ENCODE measurements at regions not wholly inside any gene's neighbourhood (a gene's known extent, or its start where the extent isn't known, plus 50 kb on each side); places are given as distances from the start of the nearest gene placed in this dataset.
A peak's percentile ranks its signal among the peaks of the same experiment; 100 is the strongest.

DNA sequence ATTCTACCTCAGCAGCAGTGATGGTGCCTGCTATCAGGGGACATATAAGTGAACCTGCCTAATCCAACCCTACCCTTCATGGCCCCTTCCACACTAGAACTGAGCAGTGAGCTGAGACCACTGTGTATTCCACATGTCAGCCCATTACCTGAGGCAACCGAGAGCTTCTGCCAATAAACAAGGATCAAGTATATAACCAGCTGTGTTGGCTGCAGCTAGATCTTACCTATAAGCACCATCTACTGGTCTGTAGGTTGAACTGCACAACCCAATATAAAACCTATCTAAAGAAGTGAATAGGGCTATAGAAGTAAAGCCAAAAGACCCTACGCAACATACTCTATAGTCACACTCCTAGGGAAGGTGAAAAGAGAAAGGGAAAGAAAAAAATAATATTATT is 376.9 kb downstream of the HHIPL2 start:
- H3K9me3 ChIP-seq: no peaks in the 10 kb centered on the region
- no peak overlapping the region for H3K27ac ChIP-seq
- ATAC-seq (peak in 3 of 4 donors; percentile 71 to 80 (median 76)), FAIRE-seq (no peak), DNase-seq (no peak)
- intact Hi-C loops (cut with DNase I): no loop called here
- H3K4me1 ChIP-seq: no peaks in the 10 kb centered on the region
- H3K36me3 ChIP-seq: no peaks in the 10 kb centered on the region
- H3K27me3 ChIP-seq: no peaks in the 10 kb centered on the region
- H3K4me3 ChIP-seq: no peak overlapping the region
- WGBS, 2 donors: 33 to 35% methylated on average over 2 of the region's 2 CpGs
- TF ChIP-seq, protein P1, sequence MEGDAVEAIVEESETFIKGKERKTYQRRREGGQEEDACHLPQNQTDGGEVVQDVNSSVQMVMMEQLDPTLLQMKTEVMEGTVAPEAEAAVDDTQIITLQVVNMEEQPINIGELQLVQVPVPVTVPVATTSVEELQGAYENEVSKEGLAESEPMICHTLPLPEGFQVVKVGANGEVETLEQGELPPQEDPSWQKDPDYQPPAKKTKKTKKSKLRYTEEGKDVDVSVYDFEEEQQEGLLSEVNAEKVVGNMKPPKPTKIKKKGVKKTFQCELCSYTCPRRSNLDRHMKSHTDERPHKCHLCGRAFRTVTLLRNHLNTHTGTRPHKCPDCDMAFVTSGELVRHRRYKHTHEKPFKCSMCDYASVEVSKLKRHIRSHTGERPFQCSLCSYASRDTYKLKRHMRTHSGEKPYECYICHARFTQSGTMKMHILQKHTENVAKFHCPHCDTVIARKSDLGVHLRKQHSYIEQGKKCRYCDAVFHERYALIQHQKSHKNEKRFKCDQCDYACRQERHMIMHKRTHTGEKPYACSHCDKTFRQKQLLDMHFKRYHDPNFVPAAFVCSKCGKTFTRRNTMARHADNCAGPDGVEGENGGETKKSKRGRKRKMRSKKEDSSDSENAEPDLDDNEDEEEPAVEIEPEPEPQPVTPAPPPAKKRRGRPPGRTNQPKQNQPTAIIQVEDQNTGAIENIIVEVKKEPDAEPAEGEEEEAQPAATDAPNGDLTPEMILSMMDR (IDR thresholded peaks at IDR 0.05): peak in 3 of 4 donors; percentile 15 to 45 (median 37)

DNA sequence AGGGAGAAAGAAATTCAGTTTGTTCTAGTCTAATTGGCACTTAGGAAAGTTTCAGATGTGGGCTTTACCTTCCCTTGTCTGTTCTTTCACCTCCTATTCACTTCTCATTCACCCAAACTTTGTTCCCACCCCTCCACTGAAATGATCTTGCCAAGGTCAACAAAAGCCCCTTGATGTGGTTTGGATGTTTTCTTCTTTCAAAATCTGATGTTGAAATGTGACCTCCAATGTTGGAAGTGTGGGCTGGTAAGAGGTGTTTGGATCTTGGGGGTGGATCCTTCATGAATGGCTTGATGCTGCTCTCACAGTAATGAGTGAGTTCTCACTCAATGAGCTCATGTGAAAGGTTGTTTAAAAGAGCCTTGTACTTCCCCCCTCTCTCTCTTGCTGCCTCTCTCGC is 379.3 kb downstream of the HHIPL2 start:
- DNase-seq (no peak), ATAC-seq (no peak), FAIRE-seq (no peak)
- Histone ChIP-seq H3K9me3 (no peaks in the 10 kb centered on the region), H3K4me3 (no peak overlapping the region), H3K4me1 (no peaks in the 10 kb centered on the region), H3K27me3 (no peaks in the 10 kb centered on the region), H3K27ac (no peak overlapping the region), H3K36me3 (no peaks in the 10 kb centered on the region)
- WGBS, 2 donors: 63 to 75% methylated on average over 1 of the region's 1 CpG
- intact Hi-C loops (cut with DNase I): no loop called here
- TF ChIP-seq, protein P1 (IDR thresholded peaks at IDR 0.05): no peak

DNA sequence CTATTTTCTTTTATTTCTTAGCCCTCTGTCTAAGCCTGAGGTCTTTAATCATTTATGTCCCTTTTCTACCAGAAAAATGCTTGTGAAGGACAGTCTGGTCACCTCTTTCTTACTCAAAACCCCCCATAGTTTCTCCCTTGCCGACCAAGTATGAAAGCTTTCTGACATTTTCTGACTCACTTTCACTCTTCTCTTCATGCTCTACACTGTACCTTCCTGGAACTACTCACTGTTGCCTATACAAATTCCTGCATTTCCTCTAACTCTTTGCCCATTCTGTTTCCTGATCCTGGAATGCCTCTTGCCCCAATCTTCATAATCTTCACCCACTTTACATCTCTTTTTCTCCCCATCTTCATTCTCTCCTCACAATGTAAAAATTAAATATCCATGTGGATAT is 380.0 kb downstream of the HHIPL2 start:
- Histone ChIP-seq H3K36me3 (no peaks in the 10 kb centered on the region), H3K9me3 (no peaks in the 10 kb centered on the region), H3K27me3 (no peaks in the 10 kb centered on the region), H3K4me3 (no peak overlapping the region), H3K27ac (no peak overlapping the region), H3K4me1 (no peaks in the 10 kb centered on the region)
- intact Hi-C loops (cut with DNase I): no loop called here
- FAIRE-seq (no peak), DNase-seq (no peak), ATAC-seq (no peak)
- TF ChIP-seq, protein P1 (IDR thresholded peaks at IDR 0.05): no peak
- 53 to 69% methylated on average over 1 of the region's 1 CpG for WGBS, 2 donors

DNA sequence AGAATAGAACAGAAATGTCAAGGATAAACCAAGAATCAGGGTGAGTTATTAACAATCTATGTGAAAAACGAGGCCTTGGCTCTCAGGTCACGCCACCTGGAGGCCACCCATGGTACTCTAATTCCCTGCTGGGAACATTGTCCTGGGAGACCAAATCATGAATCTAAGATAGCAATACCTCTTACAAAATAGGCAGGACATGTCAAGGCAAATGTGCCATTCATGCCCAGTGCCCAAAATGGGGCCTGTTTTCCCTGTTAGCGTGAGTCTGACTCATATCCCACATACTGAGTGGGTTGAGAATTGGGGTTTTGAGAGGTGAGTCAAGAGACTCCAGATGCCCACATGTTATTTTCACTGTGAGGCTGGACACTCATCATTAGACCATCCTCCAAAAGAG is 380.8 kb downstream of the HHIPL2 start:
- intact Hi-C loops (cut with DNase I): no loop called here
- Histone ChIP-seq H3K9me3 (no peaks in the 10 kb centered on the region), H3K27me3 (no peaks in the 10 kb centered on the region), H3K27ac (no peak overlapping the region), H3K4me3 (no peak overlapping the region), H3K36me3 (no peaks in the 10 kb centered on the region), H3K4me1 (no peaks in the 10 kb centered on the region)
- no peak for FAIRE-seq
- peak in 5 of 6 donors; percentile 14 to 77 (median 50) for DNase-seq
- WGBS, 2 donors: 41 to 57% methylated on average over 3 of the region's 3 CpGs
- TF ChIP-seq, protein P1 (IDR thresholded peaks at IDR 0.05): peak; percentile 35 to 66 (median 56)
- peak; percentile 49 to 85 (median 70) for ATAC-seq

DNA sequence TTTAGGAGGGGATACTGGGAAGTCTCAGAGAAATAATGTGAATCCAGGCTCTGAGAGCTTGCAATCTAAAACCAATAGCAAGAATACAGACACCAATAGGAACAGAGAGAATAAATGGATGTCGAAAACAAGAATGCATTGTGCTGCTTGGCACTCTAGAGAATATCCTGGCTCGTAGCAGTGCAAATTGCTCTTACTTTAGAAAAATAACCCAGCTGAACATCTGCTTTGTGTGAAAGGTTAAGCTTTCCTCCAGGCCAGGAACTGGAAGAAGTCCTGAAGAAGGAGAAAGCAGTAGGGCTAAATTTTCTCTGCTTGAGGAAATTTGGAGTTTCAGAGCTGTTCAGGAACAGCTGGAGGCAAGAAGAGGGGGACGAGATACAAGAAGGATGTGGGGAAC is 382.3 kb downstream of the HHIPL2 start:
- H3K4me1 ChIP-seq: no peaks in the 10 kb centered on the region
- intact Hi-C loops (cut with DNase I): no loop called here
- no peak for DNase-seq
- H3K9me3 ChIP-seq: no peaks in the 10 kb centered on the region
- no peak for FAIRE-seq
- 61 to 69% methylated on average over 3 of the region's 3 CpGs for WGBS, 2 donors
- no peak overlapping the region for H3K27ac ChIP-seq
- H3K27me3 ChIP-seq: no peaks in the 10 kb centered on the region
- ATAC-seq: no peak
- no peak overlapping the region for H3K4me3 ChIP-seq
- H3K36me3 ChIP-seq: no peaks in the 10 kb centered on the region
- TF ChIP-seq, protein P1 (IDR thresholded peaks at IDR 0.05): no peak
